ENCODE measurements at regions not wholly inside any gene's neighbourhood (a gene's known extent, or its start where the extent isn't known, plus 50 kb on each side); places are given as distances from the start of the nearest gene placed in this dataset.
"Not testable (repeated sequence)": the region's sequence is repeated elsewhere in the genome, so short reads cannot be mapped to it uniquely, and the experiment has no call there.

DNA sequence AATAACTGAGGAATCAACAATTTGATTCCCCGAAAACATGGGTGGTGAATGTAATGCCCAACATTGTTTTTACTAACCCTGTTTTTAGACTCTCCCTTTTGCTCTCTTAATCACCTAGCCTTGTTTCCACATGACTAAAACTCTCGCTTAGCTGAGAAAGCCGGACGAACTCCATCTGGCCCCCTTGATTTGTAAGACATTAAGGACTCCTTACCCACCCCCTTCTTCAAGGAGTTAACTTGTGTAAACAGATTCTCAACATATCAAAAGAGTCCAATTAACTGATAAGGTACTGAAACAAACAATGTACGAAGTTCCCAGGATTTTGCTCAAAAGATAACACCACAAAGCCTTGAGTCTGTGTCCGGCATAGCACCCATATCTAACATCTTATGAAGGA lies 194.3 kb downstream of the ZNF737 start:
- H3K36me3 ChIP-seq (replicated peaks in 1 of 2; ENCODE audit: control insufficient read depth in 2 of 2, insufficient read depth in 2 of 2, low read length in 2 of 2); H3K79me1 ChIP-seq (ENCODE audit: low read depth, low read length); H3K4me2 ChIP-seq (ENCODE audit: insufficient read depth, low read length, poor library complexity, severe bottlenecking); H3K4me3 ChIP-seq (ENCODE audit: low read length in 2 of 2); H3K23ac ChIP-seq (ENCODE audit: low read depth, low read length, poor library complexity); H3K14ac ChIP-seq (ENCODE audit: low read length); H3K9ac ChIP-seq (ENCODE audit: low read depth, low read length, poor library complexity); H4K8ac ChIP-seq (ENCODE audit: low read depth, low read length); H2BK120ac ChIP-seq (ENCODE audit: low read depth, low read length); H3K18ac ChIP-seq (ENCODE audit: low read length); H2BK12ac ChIP-seq (ENCODE audit: low read length); H2BK5ac ChIP-seq (ENCODE audit: low read length); H3K4ac ChIP-seq (ENCODE audit: low read length); H2BK15ac ChIP-seq (ENCODE audit: low read length); DNase-seq (ENCODE audit: low spot score); H2AK5ac ChIP-seq (ENCODE audit: low read depth, low read length); H2AFZ ChIP-seq (ENCODE audit: low read length); H3K27ac ChIP-seq (replicated peaks; ENCODE audit: low read length); H4K91ac ChIP-seq (ENCODE audit: low read depth, low read length, poor library complexity); H3K27me3 ChIP-seq (ENCODE audit: control insufficient read depth in 3 of 3, insufficient read depth in 3 of 3, low read depth in 1 of 3, low read length in 3 of 3); H3K9me3 ChIP-seq (replicated peaks in 1 of 2; ENCODE audit: control insufficient read depth in 2 of 2, insufficient read depth in 1 of 2, low read depth in 1 of 2, low read length in 2 of 2); H3K4me1 ChIP-seq (ENCODE audit: control insufficient read depth in 2 of 2, insufficient read depth in 1 of 2, low read depth in 1 of 2, low read length in 2 of 2): not testable (repeated sequence)
- WGBS, 2 donors (ENCODE audit: extremely low coverage in 2 of 2, insufficient read length in 2 of 2, insufficient replicate concordance in 1 of 2): no CpG with 5 or more reads among the region's 6 CpGs

GRCh38 chr19:20367811-20368294 lies 197.7 kb downstream of the ZNF737 start:
- H3K4me2 ChIP-seq (ENCODE audit: insufficient read depth, low read length, poor library complexity, severe bottlenecking): no peak overlapping the region

GRCh38 chr19:20365146-20365545 lies 198.1 kb downstream of the ZNF486 start:
- no peak overlapping the region for H2BK15ac ChIP-seq (ENCODE audit: low read length)
- H3K79me1 ChIP-seq (ENCODE audit: low read depth, low read length): no peaks in the 10 kb centered on the region
- H2AK5ac ChIP-seq (ENCODE audit: low read depth, low read length): no peak overlapping the region
- H3K23ac ChIP-seq (ENCODE audit: low read depth, low read length, poor library complexity): no peak overlapping the region
- peaks cover 4 to 7% of the 10 kb centered on the region in 2 donors for H3K4me1 ChIP-seq (ENCODE audit: control insufficient read depth in 2 of 2, insufficient read depth in 1 of 2, low read depth in 1 of 2, low read length in 2 of 2)
- H3K18ac ChIP-seq (ENCODE audit: low read length): no peak overlapping the region
- H3K9ac ChIP-seq (ENCODE audit: low read depth, low read length, poor library complexity): no peak overlapping the region
- no peaks in the 10 kb centered on the region for H3K9me3 ChIP-seq (replicated peaks in 1 of 2; ENCODE audit: control insufficient read depth in 2 of 2, insufficient read depth in 1 of 2, low read depth in 1 of 2, low read length in 2 of 2)
- H3K4ac ChIP-seq (ENCODE audit: low read length): no peak overlapping the region
- WGBS, 2 donors (ENCODE audit: extremely low coverage in 2 of 2, insufficient read length in 2 of 2, insufficient replicate concordance in 1 of 2): no CpG with 5 or more reads among the region's 6 CpGs
- H3K27me3 ChIP-seq (ENCODE audit: control insufficient read depth in 3 of 3, insufficient read depth in 3 of 3, low read depth in 1 of 3, low read length in 3 of 3): peaks cover 0 to 1% (median 0%) of the 10 kb centered on the region in 3 experiments
- no peaks in the 10 kb centered on the region for H3K36me3 ChIP-seq (replicated peaks in 1 of 2; ENCODE audit: control insufficient read depth in 2 of 2, insufficient read depth in 2 of 2, low read length in 2 of 2)
- no peak overlapping the region for H3K4me2 ChIP-seq (ENCODE audit: insufficient read depth, low read length, poor library complexity, severe bottlenecking)
- H2AFZ ChIP-seq (ENCODE audit: low read length): no peak overlapping the region
- H2BK5ac ChIP-seq (ENCODE audit: low read length): no peak overlapping the region
- H2BK120ac ChIP-seq (ENCODE audit: low read depth, low read length): no peak overlapping the region
- no peak for DNase-seq (ENCODE audit: low spot score)
- no peak overlapping the region for H4K8ac ChIP-seq (ENCODE audit: low read depth, low read length)
- H3K4me3 ChIP-seq (ENCODE audit: low read length in 2 of 2): no peak overlapping the region
- H3K27ac ChIP-seq (replicated peaks; ENCODE audit: low read length): no peak overlapping the region
- H2BK12ac ChIP-seq (ENCODE audit: low read length): no peak overlapping the region
- no peak overlapping the region for H3K14ac ChIP-seq (ENCODE audit: low read length)
- H4K91ac ChIP-seq (ENCODE audit: low read depth, low read length, poor library complexity): no peak overlapping the region

More at GRCh38 chr19:20367811-20368294, 197.7 kb downstream of the ZNF737 start:
- Histone ChIP-seq H3K4me1 (ENCODE audit: control insufficient read depth in 2 of 2, insufficient read depth in 1 of 2, low read depth in 1 of 2, low read length in 2 of 2) (peaks cover 4 to 7% of the 10 kb centered on the region in 2 donors), H2BK5ac (ENCODE audit: low read length) (no peak overlapping the region), H3K27me3 (ENCODE audit: control insufficient read depth in 3 of 3, insufficient read depth in 3 of 3, low read depth in 1 of 3, low read length in 3 of 3) (no peaks in the 10 kb centered on the region), H2BK12ac (ENCODE audit: low read length) (no peak overlapping the region), H3K9ac (ENCODE audit: low read depth, low read length, poor library complexity) (no peak overlapping the region), H3K27ac (replicated peaks; ENCODE audit: low read length) (no peak overlapping the region), H3K14ac (ENCODE audit: low read length) (no peak overlapping the region), H4K91ac (ENCODE audit: low read depth, low read length, poor library complexity) (no peak overlapping the region), H2BK15ac (ENCODE audit: low read length) (no peak overlapping the region), H4K8ac (ENCODE audit: low read depth, low read length) (no peak overlapping the region), H3K18ac (ENCODE audit: low read length) (no peak overlapping the region), H3K23ac (ENCODE audit: low read depth, low read length, poor library complexity) (no peak overlapping the region), H3K79me1 (ENCODE audit: low read depth, low read length) (no peaks in the 10 kb centered on the region), H2AK5ac (ENCODE audit: low read depth, low read length) (no peak overlapping the region), H2BK120ac (ENCODE audit: low read depth, low read length) (no peak overlapping the region), H3K4ac (ENCODE audit: low read length) (no peak overlapping the region), H3K9me3 (replicated peaks in 1 of 2; ENCODE audit: control insufficient read depth in 2 of 2, insufficient read depth in 1 of 2, low read depth in 1 of 2, low read length in 2 of 2) (no peaks in the 10 kb centered on the region), H3K4me3 (ENCODE audit: low read length in 2 of 2) (no peak overlapping the region), H2AFZ (ENCODE audit: low read length) (peak overlapping the region; percentile 0), H3K36me3 (replicated peaks in 1 of 2; ENCODE audit: control insufficient read depth in 2 of 2, insufficient read depth in 2 of 2, low read length in 2 of 2) (no peaks in the 10 kb centered on the region)
- no CpG with 5 or more reads among the region's 8 CpGs for WGBS, 2 donors (ENCODE audit: extremely low coverage in 2 of 2, insufficient read length in 2 of 2, insufficient replicate concordance in 1 of 2)
- DNase-seq (ENCODE audit: low spot score): peak; percentile 56

DNA sequence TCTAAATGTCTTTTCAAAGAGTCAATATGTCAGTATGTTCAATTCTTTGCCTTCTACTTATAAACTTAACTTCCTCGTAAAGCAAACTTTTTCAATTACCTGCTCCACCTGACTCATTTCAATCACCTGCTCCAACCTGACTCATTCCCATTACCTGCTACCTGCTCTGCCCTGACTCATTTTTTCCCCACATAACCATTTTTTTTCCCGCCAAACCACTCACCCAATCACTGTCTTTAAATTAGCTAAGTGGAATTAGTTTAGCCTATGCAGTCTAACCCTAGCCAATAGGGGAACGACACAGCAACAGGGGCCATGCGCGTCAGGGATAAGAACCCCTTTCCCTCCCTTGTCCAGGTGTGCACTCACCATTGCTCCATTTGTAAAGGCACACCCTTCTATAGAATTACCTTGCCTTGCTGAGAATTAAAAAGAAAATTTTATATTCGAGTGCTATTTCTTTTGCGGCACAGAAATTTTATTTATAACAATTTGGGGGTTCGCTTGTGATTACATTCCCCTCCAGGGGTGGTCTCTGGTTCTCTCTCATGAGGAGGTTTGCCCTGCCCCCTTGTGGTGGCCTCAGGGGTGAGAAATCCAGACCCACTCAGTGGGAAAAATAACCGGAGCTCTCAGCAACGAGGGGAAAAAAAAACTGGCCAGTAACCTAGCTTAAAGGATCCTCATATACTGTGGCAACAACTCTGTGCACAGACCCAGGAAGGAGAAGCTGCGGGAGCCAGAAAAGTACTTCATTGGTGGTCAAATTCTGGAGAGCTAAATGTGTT lies 193.1 kb downstream of the ZNF486 start:
- no peak overlapping the region for H2BK12ac ChIP-seq (ENCODE audit: low read length)
- peaks cover 0 to 3% of the 10 kb centered on the region in 2 donors for H3K36me3 ChIP-seq (replicated peaks in 1 of 2; ENCODE audit: control insufficient read depth in 2 of 2, insufficient read depth in 2 of 2, low read length in 2 of 2)
- H3K23ac ChIP-seq (ENCODE audit: low read depth, low read length, poor library complexity): peak overlapping the region; percentile 43
- H3K9ac ChIP-seq (ENCODE audit: low read depth, low read length, poor library complexity): no peak overlapping the region
- H3K4me3 ChIP-seq (ENCODE audit: low read length in 2 of 2): no peak overlapping the region
- peaks cover 0 to 1% (median 0%) of the 10 kb centered on the region in 3 experiments for H3K27me3 ChIP-seq (ENCODE audit: control insufficient read depth in 3 of 3, insufficient read depth in 3 of 3, low read depth in 1 of 3, low read length in 3 of 3)
- H4K8ac ChIP-seq (ENCODE audit: low read depth, low read length): no peak overlapping the region
- no peak overlapping the region for H2BK120ac ChIP-seq (ENCODE audit: low read depth, low read length)
- H3K9me3 ChIP-seq (replicated peaks in 1 of 2; ENCODE audit: control insufficient read depth in 2 of 2, insufficient read depth in 1 of 2, low read depth in 1 of 2, low read length in 2 of 2): peaks cover 0 to 4% of the 10 kb centered on the region in 2 donors
- WGBS, 2 donors (ENCODE audit: extremely low coverage in 2 of 2, insufficient read length in 2 of 2, insufficient replicate concordance in 1 of 2): 100% methylated on average over 1 of the region's 11 CpGs; no CpG with 5 or more reads in 1 of the 2 donors
- no peak overlapping the region for H3K4ac ChIP-seq (ENCODE audit: low read length)
- no peak for DNase-seq (ENCODE audit: low spot score)
- no peak overlapping the region for H3K18ac ChIP-seq (ENCODE audit: low read length)
- no peak overlapping the region for H4K91ac ChIP-seq (ENCODE audit: low read depth, low read length, poor library complexity)
- H2BK15ac ChIP-seq (ENCODE audit: low read length): no peak overlapping the region
- H3K4me2 ChIP-seq (ENCODE audit: insufficient read depth, low read length, poor library complexity, severe bottlenecking): no peak overlapping the region
- H2AK5ac ChIP-seq (ENCODE audit: low read depth, low read length): no peak overlapping the region
- no peak overlapping the region for H2BK5ac ChIP-seq (ENCODE audit: low read length)
- H3K27ac ChIP-seq (replicated peaks; ENCODE audit: low read length): no peak overlapping the region
- no peaks in the 10 kb centered on the region for H3K4me1 ChIP-seq (ENCODE audit: control insufficient read depth in 2 of 2, insufficient read depth in 1 of 2, low read depth in 1 of 2, low read length in 2 of 2)
- H3K14ac ChIP-seq (ENCODE audit: low read length): no peak overlapping the region
- H2AFZ ChIP-seq (ENCODE audit: low read length): no peak overlapping the region
- no peaks in the 10 kb centered on the region for H3K79me1 ChIP-seq (ENCODE audit: low read depth, low read length)

Data from neuronal stem cell (in vitro differentiated cells).